ENCODE measurements at regions not wholly inside any gene's neighbourhood (a gene's known extent, or its start where the extent isn't known, plus 50 kb on each side); places are given as distances from the start of the nearest gene placed in this dataset.

GRCh38 chr5:88370824-88371223, 102.2 kb upstream of the TMEM161B start:
- Mint-ChIP-seq H3K9me3 (no peaks in the 10 kb centered on the region), H3K36me3 (ENCODE audit: low read depth) (no peaks in the 10 kb centered on the region), H3K27me3 (peaks cover 5% of the 10 kb centered on the region), H3K4me1 (ENCODE audit: low read depth) (no peaks in the 10 kb centered on the region), H3K27ac (no peak overlapping the region), H3K4me3 (no peak overlapping the region)
- no peak overlapping the region for H3K4me3 ChIP-seq (ENCODE audit: low read length)
- intact Hi-C loops (cut with DNase I, micrococcal nuclease): no loop called here
- H3K36me3 ChIP-seq (ENCODE audit: insufficient read depth, low read length): no peaks in the 10 kb centered on the region
- no peaks in the 10 kb centered on the region for H3K27me3 ChIP-seq (ENCODE audit: control insufficient read depth in 1 of 2, insufficient read depth in 2 of 2, low read length in 2 of 2)
- no peak overlapping the region for H3K27ac ChIP-seq (ENCODE audit: low read depth in 1 of 2, low read length in 2 of 2)
- ATAC-seq (ENCODE audit: poor library complexity) (no peak), DNase-seq (no peak)
- H3K4me1 ChIP-seq (ENCODE audit: insufficient read depth, low read length): no peaks in the 10 kb centered on the region
- ChIA-PET CTCF (no interaction called here), POLR2A (no interaction called here)
- TF ChIP-seq CTCF (IDR thresholded peaks at IDR 0.05): no peak
- H3K9me3 ChIP-seq (ENCODE audit: control insufficient read depth in 1 of 2, insufficient read depth in 1 of 2, low read length in 2 of 2): no peaks in the 10 kb centered on the region

- ChIA-PET POLR2A (no interaction called here), CTCF (no interaction called here)
- DNase-seq (no peak), ATAC-seq (ENCODE audit: poor library complexity) (no peak)
- H3K27ac Mint-ChIP-seq: no peak overlapping the region
- Histone ChIP-seq H3K4me3 (ENCODE audit: low read length) (no peak overlapping the region), H3K9me3 (ENCODE audit: control insufficient read depth in 1 of 2, insufficient read depth in 1 of 2, low read length in 2 of 2) (no peaks in the 10 kb centered on the region), H3K27ac (ENCODE audit: low read depth in 1 of 2, low read length in 2 of 2) (no peak overlapping the region), H3K4me1 (ENCODE audit: insufficient read depth, low read length) (no peaks in the 10 kb centered on the region), H3K36me3 (ENCODE audit: insufficient read depth, low read length) (no peaks in the 10 kb centered on the region), H3K27me3 (ENCODE audit: control insufficient read depth in 1 of 2, insufficient read depth in 2 of 2, low read length in 2 of 2) (no peaks in the 10 kb centered on the region)
- H3K9me3 Mint-ChIP-seq: no peaks in the 10 kb centered on the region
- intact Hi-C loops (cut with DNase I, micrococcal nuclease): no loop called here
- H3K4me3 Mint-ChIP-seq: no peak overlapping the region
- no peaks in the 10 kb centered on the region for H3K36me3 Mint-ChIP-seq (ENCODE audit: low read depth)
- no peaks in the 10 kb centered on the region for H3K4me1 Mint-ChIP-seq (ENCODE audit: low read depth)
- TF ChIP-seq CTCF (IDR thresholded peaks at IDR 0.05): no peak
- peaks cover 5% of the 10 kb centered on the region for H3K27me3 Mint-ChIP-seq
Observed at GRCh38 chr5:88368201-88368600, 99.6 kb upstream of the TMEM161B start.

- DNase-seq: no peak
- no peaks in the 10 kb centered on the region for H3K27me3 ChIP-seq (ENCODE audit: control insufficient read depth in 1 of 2, insufficient read depth in 2 of 2, low read length in 2 of 2)
- Mint-ChIP-seq H3K4me3 (no peak overlapping the region), H3K9me3 (no peaks in the 10 kb centered on the region), H3K4me1 (ENCODE audit: low read depth) (no peaks in the 10 kb centered on the region), H3K27me3 (peaks cover 5% of the 10 kb centered on the region), H3K27ac (no peak overlapping the region), H3K36me3 (ENCODE audit: low read depth) (no peaks in the 10 kb centered on the region)
- ATAC-seq (ENCODE audit: poor library complexity): no peak
- H3K9me3 ChIP-seq (ENCODE audit: control insufficient read depth in 1 of 2, insufficient read depth in 1 of 2, low read length in 2 of 2): no peaks in the 10 kb centered on the region
- no peak for TF ChIP-seq CTCF (IDR thresholded peaks at IDR 0.05)
- no peaks in the 10 kb centered on the region for H3K4me1 ChIP-seq (ENCODE audit: insufficient read depth, low read length)
- no peak overlapping the region for H3K4me3 ChIP-seq (ENCODE audit: low read length)
- H3K36me3 ChIP-seq (ENCODE audit: insufficient read depth, low read length): no peaks in the 10 kb centered on the region
- intact Hi-C loops (cut with DNase I, micrococcal nuclease): no loop called here
- CTCF ChIA-PET: no interaction called here
- H3K27ac ChIP-seq (ENCODE audit: low read depth in 1 of 2, low read length in 2 of 2): no peak overlapping the region
- POLR2A ChIA-PET: no interaction called here
Observed at GRCh38 chr5:88364991-88365390, 96.3 kb upstream of the TMEM161B start.

Data from CD4-positive, alpha-beta T cell (primary cell).